SK-N-MC (cell line): ENCODE measurements at regions not wholly inside any gene's neighbourhood (a gene's known extent, or its start where the extent isn't known, plus 50 kb on each side); places are given as distances from the start of the nearest gene placed in this dataset.
"Not testable (repeated sequence)": the region's sequence is repeated elsewhere in the genome, so short reads cannot be mapped to it uniquely, and the experiment has no call there.

ENCODE experiments used
- EZH2 ChIP-seq: fragments of 200-600 bp; sonication (generic); IDR thresholded peaks from one replicate; pipeline ENCODE4 v1.6.1; 2017; ENCODE audit warnings: antibody characterized with exemption
- POLR2AphosphoS5 ChIP-seq: IDR thresholded peaks from 2 replicates; pipeline ENCODE4 v1.6.1; 2012; ENCODE audit warnings: mild to moderate bottlenecking, low read depth, low read length, borderline replicate concordance

DNA sequence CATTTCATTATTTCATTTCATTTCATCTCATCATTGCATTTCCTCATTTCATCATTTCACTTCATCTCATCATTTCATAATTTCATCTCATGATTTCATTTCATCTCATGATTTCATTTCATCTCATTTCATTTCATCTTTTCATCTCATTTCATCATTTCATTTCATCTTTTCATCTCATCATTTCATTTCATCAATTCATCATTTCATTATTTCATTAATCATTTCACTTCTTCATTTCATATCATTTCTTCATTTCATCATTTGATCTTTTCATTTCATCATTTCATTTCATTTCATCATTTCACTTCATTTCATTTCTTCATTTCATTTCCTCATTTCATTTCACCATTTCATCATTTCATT lies 176.8 kb downstream of the ZNF92 start:
- TF ChIP-seq POLR2AphosphoS5, EZH2: not testable (repeated sequence)
